ENCODE measurements at regions not wholly inside any gene's neighbourhood (a gene's known extent, or its start where the extent isn't known, plus 50 kb on each side); places are given as distances from the start of the nearest gene placed in this dataset.

GRCh38 chr6:10237298-10238038 is 177.4 kb downstream of the TFAP2A start:
- no peak for DNase-seq
- Mint-ChIP-seq H3K36me3 (no peaks in the 10 kb centered on the region), H3K9me3 (no peaks in the 10 kb centered on the region), H3K27ac (no peak overlapping the region), H3K4me1 (no peaks in the 10 kb centered on the region), H3K27me3 (no peaks in the 10 kb centered on the region), H3K4me3 (no peak overlapping the region)
- CTCF ChIA-PET = no interaction called here

DNA sequence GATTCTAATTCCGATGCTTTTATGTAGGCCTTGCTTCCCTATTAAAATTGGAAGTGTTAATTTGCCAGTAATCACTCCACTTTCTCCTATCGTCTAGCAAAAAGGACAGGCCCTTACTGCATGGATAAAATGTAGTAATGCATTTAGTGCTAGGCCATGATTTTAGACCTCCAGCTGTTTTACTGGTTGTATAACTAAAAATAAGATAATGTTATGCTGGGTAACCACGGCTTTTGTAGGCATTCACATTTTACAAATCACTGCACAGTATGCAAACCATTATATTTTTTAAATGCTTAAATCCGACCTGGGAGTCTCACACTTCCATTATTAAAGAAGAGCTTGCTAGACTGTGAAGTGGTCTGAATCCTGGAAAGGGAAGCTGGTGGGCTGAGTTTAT is 179.5 kb downstream of the TFAP2A start:
- DNase-seq = no peak
- H3K4me1 Mint-ChIP-seq = no peaks in the 10 kb centered on the region
- no peaks in the 10 kb centered on the region for H3K27me3 Mint-ChIP-seq
- H3K36me3 Mint-ChIP-seq = no peaks in the 10 kb centered on the region
- no peak overlapping the region for H3K4me3 Mint-ChIP-seq
- no peaks in the 10 kb centered on the region for H3K9me3 Mint-ChIP-seq
- CTCF ChIA-PET = no interaction called here
- no peak overlapping the region for H3K27ac Mint-ChIP-seq

DNA sequence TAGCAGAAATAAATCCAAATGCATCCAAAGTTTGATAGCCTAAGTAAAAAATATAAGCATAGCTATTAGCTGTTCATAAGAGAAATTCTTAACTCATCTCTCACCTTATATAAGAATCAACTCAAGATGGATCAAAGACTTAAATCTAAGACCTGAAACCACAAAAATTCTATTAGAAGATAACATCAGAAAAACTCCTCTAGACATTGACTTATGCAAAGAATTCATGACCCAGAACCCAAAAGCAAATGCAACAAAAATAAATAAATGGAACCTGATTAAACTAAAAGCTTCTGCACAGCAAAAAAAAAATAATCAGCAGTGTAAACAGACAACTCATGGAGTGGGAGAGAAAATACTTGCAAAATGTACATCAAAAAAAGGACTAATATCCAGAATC is 184.3 kb downstream of the TFAP2A start:
- Mint-ChIP-seq H3K4me3 (no peak overlapping the region), H3K27me3 (no peaks in the 10 kb centered on the region), H3K27ac (no peak overlapping the region), H3K9me3 (peaks cover 2% of the 10 kb centered on the region), H3K4me1 (no peaks in the 10 kb centered on the region), H3K36me3 (no peaks in the 10 kb centered on the region)
- CTCF ChIA-PET = no interaction called here
- no peak for DNase-seq

- CTCF ChIA-PET = no interaction called here
Observed at GRCh38 chr6:10223841-10224240, 191.0 kb downstream of the TFAP2A start.

DNA sequence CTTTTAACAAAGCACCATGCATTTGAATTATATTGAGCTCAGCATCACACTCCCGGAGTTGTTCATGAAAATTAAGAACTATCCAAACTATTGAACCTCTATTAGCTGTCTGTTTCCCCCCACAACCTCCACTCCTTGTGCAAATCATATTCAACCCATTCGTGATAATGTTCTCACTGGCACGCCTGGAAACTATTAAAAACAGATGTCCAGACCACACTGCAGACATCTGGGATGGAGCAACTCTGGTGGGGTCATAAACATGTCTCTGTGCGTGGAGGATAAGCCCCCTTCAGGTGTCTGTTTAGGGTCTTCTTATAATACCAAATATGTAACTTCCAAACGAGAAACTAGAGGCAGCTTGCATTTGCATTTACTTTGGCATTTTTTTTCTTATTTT is 193.7 kb downstream of the TFAP2A start:
- CTCF ChIA-PET = no interaction called here
- H3K9me3 Mint-ChIP-seq = peaks cover 11% of the 10 kb centered on the region

More at GRCh38 chr6:10223841-10224240, 191.0 kb downstream of the TFAP2A start:
- H3K9me3 Mint-ChIP-seq = peaks cover 11% of the 10 kb centered on the region
- no peaks in the 10 kb centered on the region for H3K27me3 Mint-ChIP-seq
- no peak for DNase-seq
- no peak overlapping the region for H3K27ac Mint-ChIP-seq
- H3K4me1 Mint-ChIP-seq = no peaks in the 10 kb centered on the region
- H3K36me3 Mint-ChIP-seq = no peaks in the 10 kb centered on the region
- H3K4me3 Mint-ChIP-seq = no peak overlapping the region

DNA sequence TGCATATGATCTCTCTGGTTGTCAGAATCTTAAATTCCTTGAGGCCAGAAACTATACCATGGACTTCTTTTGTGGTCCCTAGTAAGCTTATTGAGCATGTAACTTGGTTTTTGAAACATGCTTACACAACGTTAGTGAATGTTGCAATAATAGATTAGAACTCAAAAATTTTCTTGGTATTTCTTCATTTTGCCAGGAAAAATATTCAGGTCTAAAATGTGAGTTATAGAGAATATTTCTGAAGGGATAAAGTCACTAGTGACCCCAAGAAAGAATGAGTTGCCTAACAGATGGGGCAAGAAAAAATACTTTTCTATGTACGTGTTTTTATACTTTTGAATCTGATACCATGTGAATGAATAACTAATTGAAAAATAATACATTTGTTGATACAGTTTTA is 195.4 kb downstream of the TFAP2A start:
- H3K4me3 Mint-ChIP-seq = no peak overlapping the region
- DNase-seq = no peak
- H3K9me3 Mint-ChIP-seq = peaks cover 3% of the 10 kb centered on the region
- H3K4me1 Mint-ChIP-seq = no peaks in the 10 kb centered on the region
- no peaks in the 10 kb centered on the region for H3K36me3 Mint-ChIP-seq
- no peaks in the 10 kb centered on the region for H3K27me3 Mint-ChIP-seq
- no peak overlapping the region for H3K27ac Mint-ChIP-seq
- CTCF ChIA-PET = no interaction called here

More for the DNA sequence above, 193.7 kb downstream of the TFAP2A start:
- Mint-ChIP-seq H3K27me3 (no peaks in the 10 kb centered on the region), H3K27ac (no peak overlapping the region), H3K4me1 (no peaks in the 10 kb centered on the region), H3K36me3 (no peaks in the 10 kb centered on the region), H3K4me3 (no peak overlapping the region)
- no peak for DNase-seq

GRCh38 chr6:10217111-10217510 is 197.8 kb downstream of the TFAP2A start:
- no peaks in the 10 kb centered on the region for H3K27me3 Mint-ChIP-seq
- H3K4me1 Mint-ChIP-seq = no peaks in the 10 kb centered on the region
- no peak overlapping the region for H3K4me3 Mint-ChIP-seq
- DNase-seq = no peak
- H3K9me3 Mint-ChIP-seq = no peaks in the 10 kb centered on the region
- CTCF ChIA-PET = no interaction called here
- H3K27ac Mint-ChIP-seq = no peak overlapping the region
- H3K36me3 Mint-ChIP-seq = no peaks in the 10 kb centered on the region

GRCh38 chr6:10215326-10216110 is 199.4 kb downstream of the TFAP2A start:
- CTCF ChIA-PET = no interaction called here
- no peaks in the 10 kb centered on the region for H3K27me3 Mint-ChIP-seq
- no peak for DNase-seq
- H3K4me1 Mint-ChIP-seq = no peaks in the 10 kb centered on the region
- H3K9me3 Mint-ChIP-seq = no peaks in the 10 kb centered on the region
- no peak overlapping the region for H3K27ac Mint-ChIP-seq
- no peaks in the 10 kb centered on the region for H3K36me3 Mint-ChIP-seq
- H3K4me3 Mint-ChIP-seq = no peak overlapping the region

- no peaks in the 10 kb centered on the region for H3K9me3 Mint-ChIP-seq
- no peak for DNase-seq
- no peaks in the 10 kb centered on the region for H3K4me1 Mint-ChIP-seq
- no peaks in the 10 kb centered on the region for H3K27me3 Mint-ChIP-seq
- H3K4me3 Mint-ChIP-seq = no peak overlapping the region
- no peaks in the 10 kb centered on the region for H3K36me3 Mint-ChIP-seq
- CTCF ChIA-PET = no interaction called here
- H3K27ac Mint-ChIP-seq = no peak overlapping the region
Observed at GRCh38 chr6:10210052-10210451, 204.8 kb downstream of the TFAP2A start.

GRCh38 chr6:10205892-10206291 is 209.0 kb downstream of the TFAP2A start:
- no peak for DNase-seq
- peaks cover 6% of the 10 kb centered on the region for H3K9me3 Mint-ChIP-seq
- H3K27me3 Mint-ChIP-seq = no peaks in the 10 kb centered on the region
- H3K27ac Mint-ChIP-seq = no peak overlapping the region
- H3K4me3 Mint-ChIP-seq = no peak overlapping the region
- no peaks in the 10 kb centered on the region for H3K4me1 Mint-ChIP-seq
- CTCF ChIA-PET = no interaction called here
- no peaks in the 10 kb centered on the region for H3K36me3 Mint-ChIP-seq

DNA sequence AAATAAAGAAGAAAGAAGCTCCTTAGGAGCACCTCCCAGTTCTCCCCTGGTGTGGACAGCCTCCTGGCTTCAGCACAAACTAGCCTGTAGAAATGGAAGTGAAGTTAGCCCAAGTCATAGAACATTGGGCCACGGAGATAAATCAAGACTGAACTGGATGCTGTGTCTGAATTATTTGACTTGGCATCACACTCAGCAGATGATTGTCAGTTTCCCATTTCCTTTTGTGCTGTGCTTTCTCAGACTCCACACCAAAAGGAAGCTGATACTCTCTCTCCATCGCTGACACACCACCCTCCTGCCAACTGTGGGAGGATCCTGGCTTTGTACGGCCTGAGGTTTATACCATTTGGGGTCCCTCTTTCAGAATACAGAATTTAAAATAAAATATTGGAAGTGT is 209.8 kb downstream of the TFAP2A start:
- no peaks in the 10 kb centered on the region for H3K27me3 Mint-ChIP-seq
- H3K9me3 Mint-ChIP-seq = peaks cover 10% of the 10 kb centered on the region
- H3K27ac Mint-ChIP-seq = no peak overlapping the region
- no peaks in the 10 kb centered on the region for H3K36me3 Mint-ChIP-seq
- CTCF ChIA-PET = no interaction called here
- no peak overlapping the region for H3K4me3 Mint-ChIP-seq
- DNase-seq = no peak
- no peaks in the 10 kb centered on the region for H3K4me1 Mint-ChIP-seq

- Mint-ChIP-seq H3K9me3 (peaks cover 12% of the 10 kb centered on the region), H3K27me3 (no peaks in the 10 kb centered on the region), H3K27ac (no peak overlapping the region), H3K36me3 (no peaks in the 10 kb centered on the region), H3K4me3 (no peak overlapping the region), H3K4me1 (no peaks in the 10 kb centered on the region)
- CTCF ChIA-PET = no interaction called here
- DNase-seq = no peak
Observed at GRCh38 chr6:10203651-10204050, 211.2 kb downstream of the TFAP2A start.

DNA sequence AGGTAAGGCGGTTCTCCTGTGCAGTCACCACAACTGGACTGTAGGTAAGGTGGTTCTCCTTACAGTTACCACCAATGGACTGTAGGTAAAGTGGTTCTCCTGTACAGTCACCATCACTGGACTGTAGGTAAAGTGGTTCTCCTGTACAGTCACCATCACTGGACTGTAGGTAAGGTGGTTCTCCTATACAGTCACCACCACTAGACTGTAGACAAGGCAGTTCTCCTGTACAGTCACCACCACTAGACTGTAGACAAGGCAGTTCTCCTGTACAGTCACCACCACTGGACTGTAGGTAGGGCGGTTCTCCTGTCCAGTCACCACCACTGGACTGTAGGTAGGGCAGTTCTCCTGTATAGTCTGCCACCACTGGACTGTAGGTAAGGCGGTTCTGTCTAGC is 212.3 kb downstream of the TFAP2A start:
- DNase-seq = no peak
- Mint-ChIP-seq H3K36me3 (no peaks in the 10 kb centered on the region), H3K27ac (no peak overlapping the region), H3K27me3 (no peaks in the 10 kb centered on the region), H3K4me3 (no peak overlapping the region), H3K9me3 (peaks cover 13% of the 10 kb centered on the region), H3K4me1 (no peaks in the 10 kb centered on the region)
- CTCF ChIA-PET = no interaction called here

GRCh38 chr6:10201606-10202510 is 213.0 kb downstream of the TFAP2A start:
- Mint-ChIP-seq H3K9me3 (peaks cover 13% of the 10 kb centered on the region), H3K27me3 (no peaks in the 10 kb centered on the region), H3K27ac (no peak overlapping the region), H3K4me3 (no peak overlapping the region), H3K36me3 (no peaks in the 10 kb centered on the region), H3K4me1 (no peaks in the 10 kb centered on the region)
- CTCF ChIA-PET = no interaction called here
- no peak for DNase-seq
